GM19238 (cell line): ENCODE measurements at regions not wholly inside any gene's neighbourhood (a gene's known extent, or its start where the extent isn't known, plus 50 kb on each side); places are given as distances from the start of the nearest gene placed in this dataset.

ENCODE experiments used
- DNase-seq: peaks from one replicate; pipeline ENCODE4 v3.0.0; 2011; ENCODE audit warnings: low spot score; ENCODE audit not compliant: insufficient read length

GRCh38 chr20:56995149-56995548, 271.3 kb downstream of the BMP7 start:
- no peak for DNase-seq

GRCh38 chr20:56995635-56996075, 270.8 kb downstream of the BMP7 start:
- DNase-seq: peak; percentile 27

- DNase-seq: no peak
Observed at GRCh38 chr20:56996533-56996932, 269.9 kb downstream of the BMP7 start.

GRCh38 chr20:56998438-56998837, 268.0 kb downstream of the BMP7 start:
- no peak for DNase-seq

GRCh38 chr20:57000441-57000968, 265.9 kb downstream of the BMP7 start:
- no peak for DNase-seq

- no peak for DNase-seq
Observed at GRCh38 chr20:57001126-57001767, 265.2 kb downstream of the BMP7 start.

GRCh38 chr20:57002066-57002570, 264.3 kb downstream of the BMP7 start:
- DNase-seq: no peak

GRCh38 chr20:57003012-57003411, 263.4 kb downstream of the BMP7 start:
- DNase-seq: no peak

GRCh38 chr20:57004416-57004815, 262.0 kb downstream of the BMP7 start:
- DNase-seq: no peak

- DNase-seq: no peak
Observed at GRCh38 chr20:57004951-57005933, 261.2 kb downstream of the BMP7 start.

GRCh38 chr20:57006411-57007170, 259.9 kb downstream of the BMP7 start:
- no peak for DNase-seq

- no peak for DNase-seq
Observed at GRCh38 chr20:57007171-57007540, 259.3 kb downstream of the BMP7 start.

- no peak for DNase-seq
Observed at GRCh38 chr20:57008217-57008616, 258.2 kb downstream of the BMP7 start.

- no peak for DNase-seq
Observed at GRCh38 chr20:57009355-57009754, 257.1 kb downstream of the BMP7 start.

- no peak for DNase-seq
Observed at GRCh38 chr20:57009775-57010174, 256.7 kb downstream of the BMP7 start.

- DNase-seq: no peak
Observed at GRCh38 chr20:57012691-57013090, 253.8 kb downstream of the BMP7 start.

GRCh38 chr20:57013217-57013616, 253.2 kb downstream of the BMP7 start:
- DNase-seq: no peak

GRCh38 chr20:57013741-57014140, 252.7 kb downstream of the BMP7 start:
- no peak for DNase-seq

GRCh38 chr20:57020364-57020763, 246.1 kb downstream of the BMP7 start:
- DNase-seq: no peak

- DNase-seq: no peak
Observed at GRCh38 chr20:57022306-57022705, 244.1 kb downstream of the BMP7 start.

GRCh38 chr20:57023007-57023406, 243.4 kb downstream of the BMP7 start:
- DNase-seq: no peak
